ENCODE measurements at regions not wholly inside any gene's neighbourhood (a gene's known extent, or its start where the extent isn't known, plus 50 kb on each side); places are given as distances from the start of the nearest gene placed in this dataset.
"Not testable (repeated sequence)": the region's sequence is repeated elsewhere in the genome, so short reads cannot be mapped to it uniquely, and the experiment has no call there.

- DNase-seq; in situ Hi-C loops (cut with HindIII; ENCODE audit: low pct_ligation_motif_present, low pct_unique_long_range_greater_than_20kb, low sequenced_read_pairs): not testable (repeated sequence)
Measured at GRCh38 chr7:76862241-76862640, 169.9 kb downstream of the SPDYE17 start.

- DNase-seq; in situ Hi-C loops (cut with HindIII; ENCODE audit: low pct_ligation_motif_present, low pct_unique_long_range_greater_than_20kb, low sequenced_read_pairs): not testable (repeated sequence)
Measured at GRCh38 chr7:76859933-76860332, 172.2 kb downstream of the SPDYE17 start.

- DNase-seq; in situ Hi-C loops (cut with HindIII; ENCODE audit: low pct_ligation_motif_present, low pct_unique_long_range_greater_than_20kb, low sequenced_read_pairs): not testable (repeated sequence)
Measured at GRCh38 chr7:76854631-76855030, 177.5 kb downstream of the SPDYE17 start.

- DNase-seq; in situ Hi-C loops (cut with HindIII; ENCODE audit: low pct_ligation_motif_present, low pct_unique_long_range_greater_than_20kb, low sequenced_read_pairs): not testable (repeated sequence)
Measured at GRCh38 chr7:76852787-76853584, 179.2 kb downstream of the SPDYE17 start.

GRCh38 chr7:76852362-76852761 lies 179.8 kb downstream of the SPDYE17 start:
- DNase-seq; in situ Hi-C loops (cut with HindIII; ENCODE audit: low pct_ligation_motif_present, low pct_unique_long_range_greater_than_20kb, low sequenced_read_pairs): not testable (repeated sequence)

- DNase-seq; in situ Hi-C loops (cut with HindIII; ENCODE audit: low pct_ligation_motif_present, low pct_unique_long_range_greater_than_20kb, low sequenced_read_pairs): not testable (repeated sequence)
Measured at GRCh38 chr7:76851617-76852016, 180.5 kb downstream of the SPDYE17 start.

- DNase-seq; in situ Hi-C loops (cut with HindIII; ENCODE audit: low pct_ligation_motif_present, low pct_unique_long_range_greater_than_20kb, low sequenced_read_pairs): not testable (repeated sequence)
Measured at GRCh38 chr7:76849887-76850563, 182.1 kb downstream of the SPDYE17 start.

- DNase-seq; in situ Hi-C loops (cut with HindIII; ENCODE audit: low pct_ligation_motif_present, low pct_unique_long_range_greater_than_20kb, low sequenced_read_pairs): not testable (repeated sequence)
Measured at GRCh38 chr7:76839879-76840278, 192.3 kb downstream of the SPDYE17 start.

- DNase-seq; in situ Hi-C loops (cut with HindIII; ENCODE audit: low pct_ligation_motif_present, low pct_unique_long_range_greater_than_20kb, low sequenced_read_pairs): not testable (repeated sequence)
Measured at GRCh38 chr7:76839214-76839613, 192.9 kb downstream of the SPDYE17 start.

GRCh38 chr7:76838357-76838756 lies 193.8 kb downstream of the SPDYE17 start:
- in situ Hi-C loops (cut with HindIII; ENCODE audit: low pct_ligation_motif_present, low pct_unique_long_range_greater_than_20kb, low sequenced_read_pairs); DNase-seq: not testable (repeated sequence)

GRCh38 chr7:76829233-76829632 lies 202.2 kb upstream of the POMZP3 start:
- DNase-seq; in situ Hi-C loops (cut with HindIII; ENCODE audit: low pct_ligation_motif_present, low pct_unique_long_range_greater_than_20kb, low sequenced_read_pairs): not testable (repeated sequence)

- DNase-seq; in situ Hi-C loops (cut with HindIII; ENCODE audit: low pct_ligation_motif_present, low pct_unique_long_range_greater_than_20kb, low sequenced_read_pairs): not testable (repeated sequence)
Measured at GRCh38 chr7:76826181-76826580, 199.1 kb upstream of the POMZP3 start.

- DNase-seq; in situ Hi-C loops (cut with HindIII; ENCODE audit: low pct_ligation_motif_present, low pct_unique_long_range_greater_than_20kb, low sequenced_read_pairs): not testable (repeated sequence)
Measured at GRCh38 chr7:76809856-76810255, 182.8 kb upstream of the POMZP3 start.

GRCh38 chr7:76807588-76808100 lies 180.6 kb upstream of the POMZP3 start:
- in situ Hi-C loops (cut with HindIII; ENCODE audit: low pct_ligation_motif_present, low pct_unique_long_range_greater_than_20kb, low sequenced_read_pairs); DNase-seq: not testable (repeated sequence)

- DNase-seq; in situ Hi-C loops (cut with HindIII; ENCODE audit: low pct_ligation_motif_present, low pct_unique_long_range_greater_than_20kb, low sequenced_read_pairs): not testable (repeated sequence)
Measured at GRCh38 chr7:76806460-76806859, 179.4 kb upstream of the POMZP3 start.

- in situ Hi-C loops (cut with HindIII; ENCODE audit: low pct_ligation_motif_present, low pct_unique_long_range_greater_than_20kb, low sequenced_read_pairs), result not testable (repeated sequence)
- peak; percentile 2 for DNase-seq
Measured at GRCh38 chr7:76806010-76806409, 178.9 kb upstream of the POMZP3 start.

- in situ Hi-C loops (cut with HindIII; ENCODE audit: low pct_ligation_motif_present, low pct_unique_long_range_greater_than_20kb, low sequenced_read_pairs); DNase-seq: not testable (repeated sequence)
Measured at GRCh38 chr7:76805262-76805661, 178.2 kb upstream of the POMZP3 start.

- DNase-seq; in situ Hi-C loops (cut with HindIII; ENCODE audit: low pct_ligation_motif_present, low pct_unique_long_range_greater_than_20kb, low sequenced_read_pairs): not testable (repeated sequence)
Measured at GRCh38 chr7:76797639-76798038, 170.6 kb upstream of the POMZP3 start.

- DNase-seq; in situ Hi-C loops (cut with HindIII; ENCODE audit: low pct_ligation_motif_present, low pct_unique_long_range_greater_than_20kb, low sequenced_read_pairs): not testable (repeated sequence)
Measured at GRCh38 chr7:76780693-76781092, 153.6 kb upstream of the POMZP3 start.

Data from ACHN (cell line).